Mesenteric fat pad (tissue), 1 donor: ENCODE measurements at regions not wholly inside any gene's neighbourhood (a gene's known extent, or its start where the extent isn't known, plus 50 kb on each side); places are given as distances from the start of the nearest gene placed in this dataset.

Experiments used
- DNase-seq: peaks from one replicate; pipeline ENCODE4 v3.0.0-alpha.2; 2020; ENCODE audit warnings: low spot score
- donor health status: DM: yes; HTN: yes; CAD: no.

- DNase-seq = no peak
Observed at GRCh38 chr9:16304301-16304700, 566.2 kb downstream of the BNC2 start.

GRCh38 chr9:16306586-16306985 is 563.9 kb downstream of the BNC2 start:
- DNase-seq = no peak

GRCh38 chr9:16307626-16308195 is 562.8 kb downstream of the BNC2 start:
- no peak for DNase-seq

GRCh38 chr9:16308645-16309044 is 561.8 kb downstream of the BNC2 start:
- DNase-seq = no peak

GRCh38 chr9:16309082-16309468 is 561.4 kb downstream of the BNC2 start:
- DNase-seq = no peak

- no peak for DNase-seq
Observed at GRCh38 chr9:16309469-16310271, 560.8 kb downstream of the BNC2 start.

GRCh38 chr9:16310278-16311110 is 560.0 kb downstream of the BNC2 start:
- DNase-seq = no peak

GRCh38 chr9:16312116-16312515 is 558.4 kb downstream of the BNC2 start:
- DNase-seq = no peak

GRCh38 chr9:16312962-16313546 is 557.4 kb downstream of the BNC2 start:
- no peak for DNase-seq

- DNase-seq = no peak
Observed at GRCh38 chr9:16314476-16314875, 556.0 kb downstream of the BNC2 start.

- DNase-seq = no peak
Observed at GRCh38 chr9:16315720-16316119, 554.8 kb downstream of the BNC2 start.

GRCh38 chr9:16316456-16316855 is 554.0 kb downstream of the BNC2 start:
- DNase-seq = no peak

GRCh38 chr9:16316911-16317817 is 553.3 kb downstream of the BNC2 start:
- DNase-seq = no peak

- DNase-seq = no peak
Observed at GRCh38 chr9:16318516-16319060, 551.9 kb downstream of the BNC2 start.

- DNase-seq = no peak
Observed at GRCh38 chr9:16319646-16320045, 550.8 kb downstream of the BNC2 start.

- DNase-seq = no peak
Observed at GRCh38 chr9:16320338-16320902, 550.0 kb downstream of the BNC2 start.

GRCh38 chr9:16321461-16322119 is 548.9 kb downstream of the BNC2 start:
- DNase-seq = no peak

- DNase-seq = no peak
Observed at GRCh38 chr9:16322849-16323248, 547.6 kb downstream of the BNC2 start.

- DNase-seq = no peak
Observed at GRCh38 chr9:16325966-16326365, 544.5 kb downstream of the BNC2 start.

- DNase-seq = no peak
Observed at GRCh38 chr9:16328349-16328748, 542.1 kb downstream of the BNC2 start.
